GM23338 (cell line): ENCODE measurements at regions not wholly inside any gene's neighbourhood (a gene's known extent, or its start where the extent isn't known, plus 50 kb on each side); places are given as distances from the start of the nearest gene placed in this dataset.
A peak's percentile ranks its signal among the peaks of the same experiment; 100 is the strongest.

Experiments used
- ATAC-seq: fragments of 200-7000 bp; cut with Tn5 transposase; 3 replicates; pipeline ENCODE4 v1.9.1; 2020
- DNase-seq: peaks from one replicate; pipeline ENCODE4 v3.0.0-alpha.2; 2015; ENCODE audit warnings: low spot score
- H2AFZ ChIP-seq: fragments of 200-600 bp; sonication (generic); 2 replicates; pipeline ENCODE4 v1.8.0; 2016; ENCODE audit warnings: antibody characterized with exemption, mild to moderate bottlenecking, moderate library complexity
- H3F3A ChIP-seq: fragments of 200-600 bp; sonication (generic); replicated peaks from 2 replicates; pipeline ENCODE4 v1.8.0; 2017; ENCODE audit warnings: antibody characterized with exemption, mixed run types, low read depth
- H3K27ac ChIP-seq: fragments of 200-600 bp; sonication (generic); 2 replicates; pipeline ENCODE4 v1.6.1; 2016; ENCODE audit warnings: low read depth
- H3K27me3 ChIP-seq: fragments of 200-600 bp; sonication (generic); 2 replicates; pipeline ENCODE4 v1.8.0; 2016; ENCODE audit warnings: mild to moderate bottlenecking, mixed run types, moderate library complexity; ENCODE audit not compliant: insufficient read depth
- H3K36me3 ChIP-seq: fragments of 200-600 bp; sonication (generic); 2 replicates; pipeline ENCODE4 v1.8.0; 2016; ENCODE audit warnings: mild to moderate bottlenecking; ENCODE audit not compliant: insufficient read depth
- H3K4me1 ChIP-seq: fragments of 200-600 bp; sonication (generic); 2 replicates; pipeline ENCODE4 v1.8.0; 2016; ENCODE audit warnings: mild to moderate bottlenecking, moderate library complexity; ENCODE audit not compliant: insufficient read depth
- H3K4me2 ChIP-seq: fragments of 200-600 bp; sonication (generic); 2 replicates; pipeline ENCODE4 v1.7.1; 2017; ENCODE audit warnings: mixed run types
- H3K4me3 ChIP-seq: fragments of 200-600 bp; sonication (generic); 2 replicates; pipeline ENCODE4 v1.6.1; 2016; ENCODE audit warnings: mixed run types
- H3K79me2 ChIP-seq: fragments of 200-600 bp; sonication (generic); replicated peaks from 2 replicates; pipeline ENCODE4 v1.8.0; 2017; ENCODE audit warnings: mild to moderate bottlenecking; ENCODE audit not compliant: insufficient read depth
- H3K9me2 ChIP-seq: fragments of 200-600 bp; sonication (generic); 2 replicates; pipeline ENCODE4 v1.8.0; 2017; ENCODE audit not compliant: insufficient read depth
- H4K20me1 ChIP-seq: fragments of 200-600 bp; sonication (generic); replicated peaks from 2 replicates; pipeline ENCODE4 v1.8.0; 2017; ENCODE audit warnings: mild to moderate bottlenecking; ENCODE audit not compliant: insufficient read depth
- H3K27ac Mint-ChIP-seq: 2 replicates; pipeline ENCODE4 v1.8.0; 2020; ENCODE audit warnings: inconsistent platforms, mild to moderate bottlenecking, moderate library complexity, mixed read lengths
- H3K27me3 Mint-ChIP-seq: 3 replicates; pipeline ENCODE4 v1.8.0; 2022; ENCODE audit warnings: low read depth, mild to moderate bottlenecking, moderate library complexity, mixed read lengths, inconsistent platforms; ENCODE audit not compliant: insufficient read depth, poor library complexity
- H3K36me3 Mint-ChIP-seq: 3 replicates; pipeline ENCODE4 v1.8.0; 2021; ENCODE audit warnings: low read depth, mild to moderate bottlenecking, inconsistent platforms, moderate library complexity, mixed read lengths
- H3K4me1 Mint-ChIP-seq: 3 replicates; pipeline ENCODE4 v1.8.0; 2020; ENCODE audit warnings: mild to moderate bottlenecking, inconsistent platforms, mixed read lengths
- H3K4me3 Mint-ChIP-seq: 3 replicates; pipeline ENCODE4 v1.8.0; 2021; ENCODE audit warnings: moderate library complexity, mild to moderate bottlenecking, inconsistent platforms, mixed read lengths
- H3K9me3 Mint-ChIP-seq: 3 replicates; pipeline ENCODE4 v1.8.0; 2020; ENCODE audit warnings: moderate library complexity, mild to moderate bottlenecking, inconsistent platforms, mixed read lengths
- ZNF331 ChIP-seq: fragments of 250-450 bp; sonication (Bioruptor Pico); IDR thresholded peaks from 2 replicates; pipeline ENCODE4 v1.5.0; 2020; ENCODE audit warnings: low read depth, mild to moderate bottlenecking, moderate library complexity
- TF ChIP-seq, protein P1 (sequence below), 2 experiments: fragments of 200-600 bp in 1 of 2; sonication (generic) in 1 of 2; conservative IDR thresholded peaks; 2 replicates each; pipeline versions ENCODE4 v1.5.1 to v1.6.1; 2016 to 2017; ENCODE audit warnings: antibody characterized with exemption in 2 of 2, low read depth in 2 of 2, mild to moderate bottlenecking in 2 of 2, moderate library complexity in 1 of 2
- TF ChIP-seq, protein P2 (sequence below): IDR thresholded peaks from 2 replicates; pipeline ENCODE4 v1.6.1; 2016; ENCODE audit warnings: antibody characterized with exemption
- TF ChIP-seq, protein P3 (sequence below): fragments of 250-450 bp; sonication (Bioruptor Pico); IDR thresholded peaks from 2 replicates; pipeline ENCODE4 v1.5.0; 2020; ENCODE audit warnings: mild to moderate bottlenecking, moderate library complexity
- TF ChIP-seq, protein P4 (sequence below): IDR thresholded peaks from one replicate; pipeline ENCODE4 v1.6.1; 2018; ENCODE audit warnings: antibody characterized with exemption; ENCODE audit not compliant: unreplicated experiment

DNA sequence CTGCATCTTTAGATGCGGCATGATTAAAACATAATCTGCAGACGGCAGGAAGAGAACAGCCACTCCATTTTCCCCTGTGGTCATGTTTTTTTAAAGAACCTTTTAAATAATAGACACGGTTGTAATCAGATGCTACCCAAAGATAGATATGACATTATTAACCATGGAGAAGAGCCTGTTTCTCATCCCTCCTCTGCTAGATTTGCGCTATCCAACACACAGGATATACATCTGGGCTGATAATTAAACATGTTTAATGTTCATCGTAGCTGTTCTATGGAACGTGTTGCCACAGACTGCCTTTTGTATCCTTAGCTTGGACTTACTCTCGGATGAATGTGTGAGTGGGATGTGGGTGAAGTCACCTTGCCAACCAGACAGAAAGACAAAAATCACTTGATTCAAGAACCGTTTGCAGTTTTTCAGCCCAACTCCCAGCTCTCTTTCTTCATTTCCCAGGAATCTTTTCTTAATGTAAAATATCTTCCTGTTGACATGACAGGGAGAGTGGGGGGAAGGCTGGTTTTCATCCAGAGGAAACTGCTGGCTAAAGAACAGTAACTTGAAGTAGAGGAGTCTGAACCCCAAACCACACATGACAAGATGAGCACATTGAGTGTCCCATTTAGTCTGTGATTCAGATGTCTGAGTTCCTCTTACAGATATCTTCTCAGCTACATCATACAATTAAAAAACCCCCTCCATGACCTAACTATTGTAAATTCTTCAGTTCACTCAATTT is 118.6 kb upstream of the PRICKLE2 start (continued):
- TF ChIP-seq, protein P1, sequence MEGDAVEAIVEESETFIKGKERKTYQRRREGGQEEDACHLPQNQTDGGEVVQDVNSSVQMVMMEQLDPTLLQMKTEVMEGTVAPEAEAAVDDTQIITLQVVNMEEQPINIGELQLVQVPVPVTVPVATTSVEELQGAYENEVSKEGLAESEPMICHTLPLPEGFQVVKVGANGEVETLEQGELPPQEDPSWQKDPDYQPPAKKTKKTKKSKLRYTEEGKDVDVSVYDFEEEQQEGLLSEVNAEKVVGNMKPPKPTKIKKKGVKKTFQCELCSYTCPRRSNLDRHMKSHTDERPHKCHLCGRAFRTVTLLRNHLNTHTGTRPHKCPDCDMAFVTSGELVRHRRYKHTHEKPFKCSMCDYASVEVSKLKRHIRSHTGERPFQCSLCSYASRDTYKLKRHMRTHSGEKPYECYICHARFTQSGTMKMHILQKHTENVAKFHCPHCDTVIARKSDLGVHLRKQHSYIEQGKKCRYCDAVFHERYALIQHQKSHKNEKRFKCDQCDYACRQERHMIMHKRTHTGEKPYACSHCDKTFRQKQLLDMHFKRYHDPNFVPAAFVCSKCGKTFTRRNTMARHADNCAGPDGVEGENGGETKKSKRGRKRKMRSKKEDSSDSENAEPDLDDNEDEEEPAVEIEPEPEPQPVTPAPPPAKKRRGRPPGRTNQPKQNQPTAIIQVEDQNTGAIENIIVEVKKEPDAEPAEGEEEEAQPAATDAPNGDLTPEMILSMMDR (conservative IDR thresholded peaks at IDR 0.05; ENCODE audit: low read depth in 2 of 2) = no peak
- TF ChIP-seq, protein P2, sequence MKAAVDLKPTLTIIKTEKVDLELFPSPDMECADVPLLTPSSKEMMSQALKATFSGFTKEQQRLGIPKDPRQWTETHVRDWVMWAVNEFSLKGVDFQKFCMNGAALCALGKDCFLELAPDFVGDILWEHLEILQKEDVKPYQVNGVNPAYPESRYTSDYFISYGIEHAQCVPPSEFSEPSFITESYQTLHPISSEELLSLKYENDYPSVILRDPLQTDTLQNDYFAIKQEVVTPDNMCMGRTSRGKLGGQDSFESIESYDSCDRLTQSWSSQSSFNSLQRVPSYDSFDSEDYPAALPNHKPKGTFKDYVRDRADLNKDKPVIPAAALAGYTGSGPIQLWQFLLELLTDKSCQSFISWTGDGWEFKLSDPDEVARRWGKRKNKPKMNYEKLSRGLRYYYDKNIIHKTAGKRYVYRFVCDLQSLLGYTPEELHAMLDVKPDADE = no peak

DNA sequence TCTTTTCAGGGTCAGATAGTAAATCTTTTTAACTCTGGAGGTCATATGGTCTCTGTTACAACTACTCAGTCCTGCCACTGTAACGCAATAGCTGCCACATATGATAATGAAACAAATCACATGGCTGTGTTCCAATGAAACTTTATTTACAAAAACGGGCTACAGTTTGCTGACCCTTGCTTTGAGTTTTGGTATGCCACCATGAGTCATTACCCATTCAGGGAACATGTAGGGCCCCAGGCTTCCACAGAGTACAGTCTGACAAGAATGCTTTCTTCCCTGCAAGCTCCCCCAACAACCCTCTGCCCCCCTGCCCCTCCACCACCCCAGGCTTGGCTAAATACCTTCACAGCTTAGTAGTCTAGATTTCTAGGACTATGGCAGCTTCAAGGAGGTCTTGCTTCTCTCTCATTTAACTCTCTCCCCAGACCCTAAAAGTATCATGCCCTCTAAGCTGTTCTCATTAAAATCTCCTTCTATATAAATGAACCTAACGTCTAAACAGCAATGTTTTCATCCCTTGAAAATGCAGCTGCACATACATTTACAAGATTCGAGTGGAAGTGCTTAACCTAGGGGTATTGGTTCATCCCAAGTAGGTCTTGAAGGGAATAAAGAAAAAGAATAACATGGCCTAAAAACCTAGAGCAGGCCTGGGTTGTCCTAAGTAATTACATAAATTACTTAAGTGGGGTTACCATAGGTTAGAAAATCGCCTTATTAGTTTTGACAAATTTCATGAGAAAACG is 117.8 kb upstream of the PRICKLE2 start:
- Mint-ChIP-seq H3K4me1 (peaks cover 52% of the 10 kb centered on the region), H3K27me3 (peaks cover 5% of the 10 kb centered on the region), H3K36me3 (no peaks in the 10 kb centered on the region), H3K4me3 (no peak overlapping the region), H3K9me3 (no peaks in the 10 kb centered on the region; the same call in 2 of the 3 replicates), H3K27ac (no peak overlapping the region)
- Histone ChIP-seq H3K4me2 (no peak overlapping the region), H2AFZ (no peak overlapping the region), H3K36me3 (no peaks in the 10 kb centered on the region), H3K27me3 (no peaks in the 10 kb centered on the region), H3K9me2 (0 out of 2 replicates have a peak, but pooled peaks cover 3% of the 10 kb centered on the region), H3K27ac (no peak overlapping the region), H3F3A (no peaks in the 10 kb centered on the region), H3K79me2 (no peaks in the 10 kb centered on the region), H3K4me1 (peaks cover 31% of the 10 kb centered on the region), H4K20me1 (no peaks in the 10 kb centered on the region), H3K4me3 (no peak overlapping the region)
- ATAC-seq (peak; percentile 67), DNase-seq (peak; percentile 44)
- no peak for TF ChIP-seq ZNF331 (CRISPR knock-in tag)
- TF ChIP-seq, protein P3, sequence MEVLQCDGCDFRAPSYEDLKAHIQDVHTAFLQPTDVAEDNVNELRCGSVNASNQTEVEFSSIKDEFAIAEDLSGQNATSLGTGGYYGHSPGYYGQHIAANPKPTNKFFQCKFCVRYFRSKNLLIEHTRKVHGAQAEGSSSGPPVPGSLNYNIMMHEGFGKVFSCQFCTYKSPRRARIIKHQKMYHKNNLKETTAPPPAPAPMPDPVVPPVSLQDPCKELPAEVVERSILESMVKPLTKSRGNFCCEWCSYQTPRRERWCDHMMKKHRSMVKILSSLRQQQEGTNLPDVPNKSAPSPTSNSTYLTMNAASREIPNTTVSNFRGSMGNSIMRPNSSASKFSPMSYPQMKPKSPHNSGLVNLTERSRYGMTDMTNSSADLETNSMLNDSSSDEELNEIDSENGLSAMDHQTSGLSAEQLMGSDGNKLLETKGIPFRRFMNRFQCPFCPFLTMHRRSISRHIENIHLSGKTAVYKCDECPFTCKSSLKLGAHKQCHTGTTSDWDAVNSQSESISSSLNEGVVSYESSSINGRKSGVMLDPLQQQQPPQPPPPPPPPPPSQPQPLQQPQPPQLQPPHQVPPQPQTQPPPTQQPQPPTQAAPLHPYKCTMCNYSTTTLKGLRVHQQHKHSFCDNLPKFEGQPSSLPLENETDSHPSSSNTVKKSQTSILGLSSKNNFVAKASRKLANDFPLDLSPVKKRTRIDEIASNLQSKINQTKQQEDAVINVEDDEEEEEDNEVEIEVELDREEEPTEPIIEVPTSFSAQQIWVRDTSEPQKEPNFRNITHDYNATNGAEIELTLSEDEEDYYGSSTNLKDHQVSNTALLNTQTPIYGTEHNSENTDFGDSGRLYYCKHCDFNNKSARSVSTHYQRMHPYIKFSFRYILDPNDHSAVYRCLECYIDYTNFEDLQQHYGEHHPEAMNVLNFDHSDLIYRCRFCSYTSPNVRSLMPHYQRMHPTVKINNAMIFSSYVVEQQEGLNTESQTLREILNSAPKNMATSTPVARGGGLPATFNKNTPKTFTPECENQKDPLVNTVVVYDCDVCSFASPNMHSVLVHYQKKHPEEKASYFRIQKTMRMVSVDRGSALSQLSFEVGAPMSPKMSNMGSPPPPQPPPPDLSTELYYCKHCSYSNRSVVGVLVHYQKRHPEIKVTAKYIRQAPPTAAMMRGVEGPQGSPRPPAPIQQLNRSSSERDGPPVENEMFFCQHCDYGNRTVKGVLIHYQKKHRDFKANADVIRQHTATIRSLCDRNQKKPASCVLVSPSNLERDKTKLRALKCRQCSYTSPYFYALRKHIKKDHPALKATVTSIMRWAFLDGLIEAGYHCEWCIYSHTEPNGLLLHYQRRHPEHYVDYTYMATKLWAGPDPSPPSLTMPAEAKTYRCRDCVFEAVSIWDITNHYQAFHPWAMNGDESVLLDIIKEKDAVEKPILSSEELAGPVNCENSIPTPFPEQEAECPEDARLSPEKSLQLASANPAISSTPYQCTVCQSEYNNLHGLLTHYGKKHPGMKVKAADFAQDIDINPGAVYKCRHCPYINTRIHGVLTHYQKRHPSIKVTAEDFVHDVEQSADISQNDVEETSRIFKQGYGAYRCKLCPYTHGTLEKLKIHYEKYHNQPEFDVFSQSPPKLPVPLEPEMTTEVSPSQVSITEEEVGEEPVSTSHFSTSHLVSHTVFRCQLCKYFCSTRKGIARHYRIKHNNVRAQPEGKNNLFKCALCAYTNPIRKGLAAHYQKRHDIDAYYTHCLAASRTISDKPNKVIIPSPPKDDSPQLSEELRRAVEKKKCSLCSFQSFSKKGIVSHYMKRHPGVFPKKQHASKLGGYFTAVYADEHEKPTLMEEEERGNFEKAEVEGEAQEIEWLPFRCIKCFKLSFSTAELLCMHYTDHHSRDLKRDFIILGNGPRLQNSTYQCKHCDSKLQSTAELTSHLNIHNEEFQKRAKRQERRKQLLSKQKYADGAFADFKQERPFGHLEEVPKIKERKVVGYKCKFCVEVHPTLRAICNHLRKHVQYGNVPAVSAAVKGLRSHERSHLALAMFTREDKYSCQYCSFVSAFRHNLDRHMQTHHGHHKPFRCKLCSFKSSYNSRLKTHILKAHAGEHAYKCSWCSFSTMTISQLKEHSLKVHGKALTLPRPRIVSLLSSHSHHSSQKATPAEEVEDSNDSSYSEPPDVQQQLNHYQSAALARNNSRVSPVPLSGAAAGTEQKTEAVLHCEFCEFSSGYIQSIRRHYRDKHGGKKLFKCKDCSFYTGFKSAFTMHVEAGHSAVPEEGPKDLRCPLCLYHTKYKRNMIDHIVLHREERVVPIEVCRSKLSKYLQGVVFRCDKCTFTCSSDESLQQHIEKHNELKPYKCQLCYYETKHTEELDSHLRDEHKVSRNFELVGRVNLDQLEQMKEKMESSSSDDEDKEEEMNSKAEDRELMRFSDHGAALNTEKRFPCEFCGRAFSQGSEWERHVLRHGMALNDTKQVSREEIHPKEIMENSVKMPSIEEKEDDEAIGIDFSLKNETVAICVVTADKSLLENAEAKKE (CRISPR knock-in tag) = 0 out of 2 replicates have a peak, but pooled peaks have one; percentile 18
- TF ChIP-seq, protein P4, sequence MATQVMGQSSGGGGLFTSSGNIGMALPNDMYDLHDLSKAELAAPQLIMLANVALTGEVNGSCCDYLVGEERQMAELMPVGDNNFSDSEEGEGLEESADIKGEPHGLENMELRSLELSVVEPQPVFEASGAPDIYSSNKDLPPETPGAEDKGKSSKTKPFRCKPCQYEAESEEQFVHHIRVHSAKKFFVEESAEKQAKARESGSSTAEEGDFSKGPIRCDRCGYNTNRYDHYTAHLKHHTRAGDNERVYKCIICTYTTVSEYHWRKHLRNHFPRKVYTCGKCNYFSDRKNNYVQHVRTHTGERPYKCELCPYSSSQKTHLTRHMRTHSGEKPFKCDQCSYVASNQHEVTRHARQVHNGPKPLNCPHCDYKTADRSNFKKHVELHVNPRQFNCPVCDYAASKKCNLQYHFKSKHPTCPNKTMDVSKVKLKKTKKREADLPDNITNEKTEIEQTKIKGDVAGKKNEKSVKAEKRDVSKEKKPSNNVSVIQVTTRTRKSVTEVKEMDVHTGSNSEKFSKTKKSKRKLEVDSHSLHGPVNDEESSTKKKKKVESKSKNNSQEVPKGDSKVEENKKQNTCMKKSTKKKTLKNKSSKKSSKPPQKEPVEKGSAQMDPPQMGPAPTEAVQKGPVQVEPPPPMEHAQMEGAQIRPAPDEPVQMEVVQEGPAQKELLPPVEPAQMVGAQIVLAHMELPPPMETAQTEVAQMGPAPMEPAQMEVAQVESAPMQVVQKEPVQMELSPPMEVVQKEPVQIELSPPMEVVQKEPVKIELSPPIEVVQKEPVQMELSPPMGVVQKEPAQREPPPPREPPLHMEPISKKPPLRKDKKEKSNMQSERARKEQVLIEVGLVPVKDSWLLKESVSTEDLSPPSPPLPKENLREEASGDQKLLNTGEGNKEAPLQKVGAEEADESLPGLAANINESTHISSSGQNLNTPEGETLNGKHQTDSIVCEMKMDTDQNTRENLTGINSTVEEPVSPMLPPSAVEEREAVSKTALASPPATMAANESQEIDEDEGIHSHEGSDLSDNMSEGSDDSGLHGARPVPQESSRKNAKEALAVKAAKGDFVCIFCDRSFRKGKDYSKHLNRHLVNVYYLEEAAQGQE = no peak
